ENCODE measurements at regions not wholly inside any gene's neighbourhood (a gene's known extent, or its start where the extent isn't known, plus 50 kb on each side); places are given as distances from the start of the nearest gene placed in this dataset.

DNA sequence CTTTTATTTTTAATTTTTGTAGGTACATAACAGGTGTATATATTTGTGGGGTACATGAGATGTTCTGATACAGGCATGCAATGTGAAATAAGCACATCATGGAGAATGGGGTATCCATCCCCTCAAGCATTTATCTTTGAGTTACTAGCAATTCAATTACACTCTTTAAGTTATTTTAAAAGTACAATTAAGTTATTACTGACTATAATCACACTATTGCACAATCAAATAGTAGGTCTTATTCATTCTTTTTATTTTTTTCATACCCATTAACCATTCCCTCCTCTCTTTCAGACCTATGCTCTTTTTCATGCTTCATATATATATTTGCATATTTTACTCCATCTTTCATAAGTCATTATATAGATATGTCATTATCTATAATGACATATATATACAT lies 93.3 kb downstream of the MAGEB5 start:
- TF ChIP-seq, protein P1, sequence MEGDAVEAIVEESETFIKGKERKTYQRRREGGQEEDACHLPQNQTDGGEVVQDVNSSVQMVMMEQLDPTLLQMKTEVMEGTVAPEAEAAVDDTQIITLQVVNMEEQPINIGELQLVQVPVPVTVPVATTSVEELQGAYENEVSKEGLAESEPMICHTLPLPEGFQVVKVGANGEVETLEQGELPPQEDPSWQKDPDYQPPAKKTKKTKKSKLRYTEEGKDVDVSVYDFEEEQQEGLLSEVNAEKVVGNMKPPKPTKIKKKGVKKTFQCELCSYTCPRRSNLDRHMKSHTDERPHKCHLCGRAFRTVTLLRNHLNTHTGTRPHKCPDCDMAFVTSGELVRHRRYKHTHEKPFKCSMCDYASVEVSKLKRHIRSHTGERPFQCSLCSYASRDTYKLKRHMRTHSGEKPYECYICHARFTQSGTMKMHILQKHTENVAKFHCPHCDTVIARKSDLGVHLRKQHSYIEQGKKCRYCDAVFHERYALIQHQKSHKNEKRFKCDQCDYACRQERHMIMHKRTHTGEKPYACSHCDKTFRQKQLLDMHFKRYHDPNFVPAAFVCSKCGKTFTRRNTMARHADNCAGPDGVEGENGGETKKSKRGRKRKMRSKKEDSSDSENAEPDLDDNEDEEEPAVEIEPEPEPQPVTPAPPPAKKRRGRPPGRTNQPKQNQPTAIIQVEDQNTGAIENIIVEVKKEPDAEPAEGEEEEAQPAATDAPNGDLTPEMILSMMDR (IDR thresholded peaks at IDR 0.05; ENCODE audit: insufficient read depth, low read length, poor library complexity, severe bottlenecking): no peak
- Histone ChIP-seq H3K36me3 (ENCODE audit: control insufficient read depth, insufficient read depth, low read length) (no peaks in the 10 kb centered on the region), H3K4me3 (replicated peaks; ENCODE audit: low read depth, low read length) (no peak overlapping the region), H3K27me3 (replicated peaks; ENCODE audit: control insufficient read depth, insufficient read depth, low read length) (no peaks in the 10 kb centered on the region)
- no peak for DNase-seq (ENCODE audit: extremely low read depth, insufficient read length)

DNA sequence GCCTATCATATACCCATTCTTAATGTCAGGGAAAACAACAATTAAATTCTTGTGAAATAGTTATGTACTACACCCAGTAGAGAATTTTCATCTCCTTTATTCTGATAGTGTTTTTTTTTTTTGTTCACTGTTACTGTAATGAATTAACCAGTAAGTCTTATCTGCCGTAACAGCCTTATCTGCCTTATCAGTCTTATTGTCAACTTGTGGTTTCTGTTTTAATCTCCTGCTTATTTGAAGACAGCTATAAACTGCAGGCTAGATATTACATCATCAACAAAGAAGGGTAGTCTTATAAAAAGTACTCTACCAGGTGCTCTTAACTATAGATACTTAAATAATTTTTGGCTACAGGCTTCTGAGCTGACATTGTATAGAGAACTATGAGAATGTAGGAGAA lies 79.5 kb downstream of the MAGEB5 start:
- Histone ChIP-seq H3K27me3 (replicated peaks; ENCODE audit: control insufficient read depth, insufficient read depth, low read length) (no peaks in the 10 kb centered on the region), H3K36me3 (ENCODE audit: control insufficient read depth, insufficient read depth, low read length) (no peaks in the 10 kb centered on the region), H3K4me3 (replicated peaks; ENCODE audit: low read depth, low read length) (no peak overlapping the region)
- TF ChIP-seq, protein P1 (IDR thresholded peaks at IDR 0.05; ENCODE audit: insufficient read depth, low read length, poor library complexity, severe bottlenecking): no peak
- DNase-seq (ENCODE audit: extremely low read depth, insufficient read length): no peak

DNA sequence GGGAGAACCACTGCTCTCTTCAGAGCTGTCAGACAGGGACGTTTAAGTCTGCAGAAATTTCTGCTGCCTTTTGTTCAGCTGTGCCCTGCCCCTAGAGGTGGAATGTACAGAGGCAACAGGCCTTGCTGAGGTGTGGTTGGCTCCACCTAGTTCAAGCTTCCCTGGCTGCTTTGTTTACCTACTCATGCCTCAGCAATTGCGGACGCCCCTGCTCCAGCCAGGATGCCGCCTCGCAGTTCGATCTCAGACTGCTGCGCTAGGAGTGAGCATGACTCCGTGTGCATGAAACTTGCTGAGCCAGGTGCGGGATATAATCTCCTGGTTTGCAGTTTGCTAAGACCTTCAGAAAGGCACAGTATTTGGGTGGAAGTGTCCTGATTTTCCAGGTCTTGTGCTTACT lies 70.9 kb downstream of the MAGEB5 start:
- Histone ChIP-seq H3K36me3 (ENCODE audit: control insufficient read depth, insufficient read depth, low read length) (no peaks in the 10 kb centered on the region), H3K27me3 (replicated peaks; ENCODE audit: control insufficient read depth, insufficient read depth, low read length) (no peaks in the 10 kb centered on the region), H3K4me3 (replicated peaks; ENCODE audit: low read depth, low read length) (no peak overlapping the region)
- DNase-seq (ENCODE audit: extremely low read depth, insufficient read length): no peak
- TF ChIP-seq, protein P1 (IDR thresholded peaks at IDR 0.05; ENCODE audit: insufficient read depth, low read length, poor library complexity, severe bottlenecking): no peak
